Calu3 (cell line): ENCODE measurements at regions not wholly inside any gene's neighbourhood (a gene's known extent, or its start where the extent isn't known, plus 50 kb on each side); places are given as distances from the start of the nearest gene placed in this dataset.

ENCODE experiments used
- BruUV-seq: library from RNA; stranded (reverse); fragments of 400-500 nt; replicated peaks from 2 replicates; lab custom pipeline; 2021; lab: Mats Ljungman, UMichigan
- CTCF ChIA-PET: fragments of 300-600 bp; sonication (Branson Sonifier 250); formaldehyde crosslinking; loops from one replicate; lab custom pipeline; 2022; ENCODE audit warnings: antibody characterized with exemption; lab: Charles Lee
- DNase-seq: peaks from one replicate; pipeline ENCODE4 v3.0.0; 2022
- H3K27ac Mint-ChIP-seq: one replicate; pipeline ENCODE4 v1.8.0; 2022; ENCODE audit warnings: mixed read lengths; ENCODE audit not compliant: unreplicated experiment
- H3K27me3 Mint-ChIP-seq: one replicate; pipeline ENCODE4 v1.8.0; 2022; ENCODE audit warnings: mixed read lengths; ENCODE audit not compliant: unreplicated experiment
- H3K36me3 Mint-ChIP-seq: one replicate; pipeline ENCODE4 v1.8.0; 2022; ENCODE audit warnings: mild to moderate bottlenecking, moderate library complexity, mixed read lengths; ENCODE audit not compliant: insufficient read depth, unreplicated experiment
- H3K4me1 Mint-ChIP-seq: one replicate; pipeline ENCODE4 v1.8.0; 2022; ENCODE audit warnings: mild to moderate bottlenecking, low read depth, mixed read lengths; ENCODE audit not compliant: unreplicated experiment
- H3K4me3 Mint-ChIP-seq: one replicate; pipeline ENCODE4 v1.8.0; 2022; ENCODE audit warnings: mild to moderate bottlenecking, low read depth, moderate library complexity, mixed read lengths; ENCODE audit not compliant: unreplicated experiment
- H3K9me3 Mint-ChIP-seq: one replicate; pipeline ENCODE4 v1.8.0; 2022; ENCODE audit warnings: low read depth, mixed read lengths; ENCODE audit not compliant: unreplicated experiment
- intact Hi-C: fragments of 100-400 bp; cut with micrococcal nuclease; formaldehyde crosslinking; loops from one replicate; pipeline ENCODE4 v1.10.0; 2022; ENCODE audit not compliant: unreplicated experiment
- TF ChIP-seq, protein P1 (sequence below): fragments of 200-600 bp; IDR thresholded peaks from one replicate; pipeline ENCODE4 v1.8.0; 2022; ENCODE audit warnings: antibody characterized with exemption; ENCODE audit not compliant: unreplicated experiment

DNA sequence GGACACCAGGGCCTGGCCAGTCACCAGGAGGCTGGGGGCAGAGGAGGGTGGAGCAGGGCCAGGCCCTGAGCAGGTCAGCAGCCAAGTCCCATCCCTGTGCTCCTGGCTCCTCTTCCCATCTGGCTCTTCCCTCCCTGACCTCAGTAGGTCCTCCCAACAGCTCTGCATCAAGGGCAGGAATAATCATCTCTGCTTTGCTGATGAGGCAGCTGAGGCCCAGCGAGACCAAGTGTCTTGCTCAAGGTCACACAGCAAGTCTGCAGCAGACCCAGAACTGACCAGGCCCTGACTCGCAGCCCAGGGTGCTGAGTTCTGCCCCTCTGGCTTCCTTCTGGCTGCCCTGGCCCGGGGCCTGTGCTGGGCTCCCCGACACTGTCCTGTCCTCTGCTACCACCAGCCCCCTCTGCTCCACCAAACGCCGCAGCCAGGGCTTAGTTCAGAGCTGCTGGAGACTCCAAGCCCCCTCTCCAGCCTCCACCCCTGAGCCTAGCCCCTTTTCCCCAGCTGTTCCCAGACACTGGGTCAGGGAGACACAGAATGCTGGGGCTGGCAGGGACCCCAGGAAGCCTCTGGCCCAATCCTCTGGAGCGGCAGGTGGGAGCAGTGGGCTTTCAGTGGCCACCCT, 224.9 kb downstream of the PTPRU start:
- Mint-ChIP-seq H3K36me3 (peaks cover 4% of the 10 kb centered on the region), H3K4me1 (no peaks in the 10 kb centered on the region), H3K9me3 (peaks cover 4% of the 10 kb centered on the region), H3K27me3 (peaks cover 96% of the 10 kb centered on the region), H3K27ac (no peak overlapping the region), H3K4me3 (no peak overlapping the region)
- TF ChIP-seq, protein P1, sequence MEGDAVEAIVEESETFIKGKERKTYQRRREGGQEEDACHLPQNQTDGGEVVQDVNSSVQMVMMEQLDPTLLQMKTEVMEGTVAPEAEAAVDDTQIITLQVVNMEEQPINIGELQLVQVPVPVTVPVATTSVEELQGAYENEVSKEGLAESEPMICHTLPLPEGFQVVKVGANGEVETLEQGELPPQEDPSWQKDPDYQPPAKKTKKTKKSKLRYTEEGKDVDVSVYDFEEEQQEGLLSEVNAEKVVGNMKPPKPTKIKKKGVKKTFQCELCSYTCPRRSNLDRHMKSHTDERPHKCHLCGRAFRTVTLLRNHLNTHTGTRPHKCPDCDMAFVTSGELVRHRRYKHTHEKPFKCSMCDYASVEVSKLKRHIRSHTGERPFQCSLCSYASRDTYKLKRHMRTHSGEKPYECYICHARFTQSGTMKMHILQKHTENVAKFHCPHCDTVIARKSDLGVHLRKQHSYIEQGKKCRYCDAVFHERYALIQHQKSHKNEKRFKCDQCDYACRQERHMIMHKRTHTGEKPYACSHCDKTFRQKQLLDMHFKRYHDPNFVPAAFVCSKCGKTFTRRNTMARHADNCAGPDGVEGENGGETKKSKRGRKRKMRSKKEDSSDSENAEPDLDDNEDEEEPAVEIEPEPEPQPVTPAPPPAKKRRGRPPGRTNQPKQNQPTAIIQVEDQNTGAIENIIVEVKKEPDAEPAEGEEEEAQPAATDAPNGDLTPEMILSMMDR = no peak
- intact Hi-C loops = no loop called here
- no TSS peak for BruUV-seq
- CTCF ChIA-PET = no interaction called here
- no peak for DNase-seq

DNA sequence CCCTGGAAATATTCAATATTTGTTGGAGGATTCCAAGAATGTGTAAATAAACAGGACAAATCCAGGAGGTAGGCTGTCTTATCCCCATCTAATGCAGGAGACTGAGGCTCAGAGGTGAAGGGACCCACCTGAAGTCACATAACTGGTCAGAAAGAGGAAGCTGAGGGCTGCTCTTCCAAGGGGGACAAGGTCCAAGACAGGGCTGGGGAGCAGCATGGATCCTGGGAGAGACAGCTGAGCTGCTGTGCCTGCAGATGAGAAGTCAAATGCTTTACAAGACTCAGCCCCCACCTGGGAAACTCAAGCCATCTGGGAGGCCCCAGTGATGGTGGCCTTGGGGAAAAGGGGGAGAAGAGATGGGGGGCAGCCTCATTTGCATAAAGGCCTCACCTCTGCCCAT, 224.4 kb downstream of the PTPRU start:
- no peak overlapping the region for H3K4me3 Mint-ChIP-seq
- intact Hi-C loops = no loop called here
- H3K27me3 Mint-ChIP-seq = peaks cover 97% of the 10 kb centered on the region
- TF ChIP-seq, protein P1 = no peak
- H3K36me3 Mint-ChIP-seq = peaks cover 4% of the 10 kb centered on the region
- no TSS peak for BruUV-seq
- peaks cover 4% of the 10 kb centered on the region for H3K9me3 Mint-ChIP-seq
- H3K4me1 Mint-ChIP-seq = no peaks in the 10 kb centered on the region
- CTCF ChIA-PET = no interaction called here
- H3K27ac Mint-ChIP-seq = no peak overlapping the region
- DNase-seq = no peak

DNA sequence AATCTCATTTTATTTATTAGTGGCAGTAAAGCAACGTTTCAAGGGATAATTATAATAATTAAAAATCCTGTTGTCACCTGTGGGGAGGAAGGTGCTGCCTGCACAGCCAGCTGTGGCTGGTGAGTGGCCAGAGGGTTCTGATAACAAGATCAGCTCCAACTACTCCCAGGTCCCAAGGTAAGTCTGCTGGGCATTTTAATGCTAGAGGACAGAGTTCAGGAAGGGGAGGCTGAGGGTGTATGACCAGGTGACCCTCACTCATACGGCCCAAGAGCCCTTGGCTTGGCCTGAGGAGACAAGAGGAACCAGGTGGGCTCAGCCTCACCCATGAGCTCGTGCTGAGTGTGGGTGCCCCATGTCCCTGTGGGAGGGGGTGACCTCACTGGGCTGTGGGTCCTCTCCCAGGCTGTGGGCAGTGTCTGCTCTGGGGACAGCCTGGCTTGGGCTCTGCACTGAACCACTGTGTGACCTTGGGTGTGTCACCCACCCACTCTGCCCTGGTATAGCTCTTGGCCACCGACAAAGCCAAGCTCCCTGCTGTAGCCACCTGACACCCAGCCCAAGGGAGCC, 223.8 kb downstream of the PTPRU start:
- H3K27me3 Mint-ChIP-seq = peaks cover 97% of the 10 kb centered on the region
- no peaks in the 10 kb centered on the region for H3K4me1 Mint-ChIP-seq
- TF ChIP-seq, protein P1 = no peak
- CTCF ChIA-PET = no interaction called here
- peaks cover 1% of the 10 kb centered on the region for H3K9me3 Mint-ChIP-seq
- intact Hi-C loops = no loop called here
- H3K27ac Mint-ChIP-seq = no peak overlapping the region
- H3K36me3 Mint-ChIP-seq = peaks cover 4% of the 10 kb centered on the region
- no peak for DNase-seq
- H3K4me3 Mint-ChIP-seq = no peak overlapping the region
- BruUV-seq = no TSS peak

DNA sequence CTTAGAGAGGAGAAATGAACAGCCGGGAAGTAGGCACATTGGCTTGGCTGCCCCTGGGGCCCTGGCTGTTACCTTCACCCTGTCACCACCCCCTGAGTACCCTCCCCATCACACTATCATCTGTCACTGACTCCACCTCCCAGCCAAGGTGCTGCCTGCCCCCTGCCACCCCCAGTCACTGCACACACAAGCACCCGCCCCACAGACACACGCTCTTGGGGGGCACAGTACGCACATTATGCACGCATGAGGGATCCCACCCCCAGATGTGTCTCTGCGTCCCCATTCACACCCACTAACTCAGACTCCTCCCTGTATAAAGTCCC, 223.3 kb downstream of the PTPRU start:
- no peak for DNase-seq
- intact Hi-C loops = no loop called here
- H3K9me3 Mint-ChIP-seq = no peaks in the 10 kb centered on the region
- H3K4me1 Mint-ChIP-seq = no peaks in the 10 kb centered on the region
- H3K36me3 Mint-ChIP-seq = peaks cover 4% of the 10 kb centered on the region
- TF ChIP-seq, protein P1 = no peak
- no peak overlapping the region for H3K27ac Mint-ChIP-seq
- BruUV-seq = no TSS peak
- H3K27me3 Mint-ChIP-seq = peaks cover 97% of the 10 kb centered on the region
- H3K4me3 Mint-ChIP-seq = no peak overlapping the region
- CTCF ChIA-PET = no interaction called here
